ENCODE measurements at regions not wholly inside any gene's neighbourhood (a gene's known extent, or its start where the extent isn't known, plus 50 kb on each side); places are given as distances from the start of the nearest gene placed in this dataset.

DNA sequence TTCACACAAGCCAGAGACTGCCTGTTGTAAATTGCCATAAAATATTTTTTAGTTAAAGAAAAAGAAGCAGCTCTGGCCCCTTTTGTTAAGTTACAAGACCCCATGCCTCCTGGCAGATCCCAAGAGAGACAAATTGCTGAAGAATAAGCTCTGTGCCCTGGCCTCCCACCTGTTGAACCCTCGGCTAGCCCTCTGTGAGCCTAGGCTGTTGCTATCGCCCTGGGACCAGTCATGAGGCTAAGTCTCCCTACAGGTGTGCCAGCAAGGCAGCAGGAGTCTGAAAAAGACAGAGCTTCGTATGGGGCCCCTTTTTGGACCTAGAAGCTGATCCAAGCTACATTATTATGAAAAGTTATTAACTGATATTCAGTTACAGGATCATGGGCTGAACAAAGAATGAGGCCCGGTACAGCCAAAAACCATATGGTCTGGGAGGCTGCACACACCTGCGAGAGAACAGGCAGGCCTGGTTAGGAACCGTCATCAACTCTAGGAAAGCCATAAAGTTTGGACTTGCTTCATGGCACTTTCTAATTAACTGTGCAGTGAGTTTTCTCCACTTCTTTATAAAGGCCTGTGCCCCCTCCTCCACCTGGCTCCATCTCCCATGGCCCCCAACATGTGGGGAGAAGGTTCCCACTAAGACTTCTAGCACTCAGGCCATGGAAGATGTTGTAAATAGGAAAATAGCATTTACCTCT is 384.7 kb downstream of the ENC1 start:
- Histone ChIP-seq H2AFZ (ENCODE audit: low read length) (no peak overlapping the region), H3K4me1 (ENCODE audit: low read length) (peaks cover 32% of the 10 kb centered on the region), H3K4me3 (ENCODE audit: low read length) (no peak overlapping the region), H3K9me2 (replicated peaks; ENCODE audit: insufficient read depth, low read length) (no peaks in the 10 kb centered on the region), H3K27me3 (replicated peaks; ENCODE audit: insufficient read depth, low read length) (no peaks in the 10 kb centered on the region), H3K79me2 (ENCODE audit: low read length) (no peaks in the 10 kb centered on the region), H3K9ac (ENCODE audit: low read length) (no peak overlapping the region), H3K4me2 (ENCODE audit: low read depth, low read length) (no peak overlapping the region), H3K9me3 (replicated peaks; ENCODE audit: insufficient read depth, low read length) (no peaks in the 10 kb centered on the region), H3K36me3 (replicated peaks; ENCODE audit: insufficient read depth, low read length) (no peaks in the 10 kb centered on the region), H4K20me1 (ENCODE audit: insufficient read depth, low read length) (no peaks in the 10 kb centered on the region), H3F3A (ENCODE audit: insufficient read depth, low read length) (no peaks in the 10 kb centered on the region), H3K27ac (ENCODE audit: low read length) (no peak overlapping the region)
- no peak for DNase-seq
- TF ChIP-seq, protein P1, sequence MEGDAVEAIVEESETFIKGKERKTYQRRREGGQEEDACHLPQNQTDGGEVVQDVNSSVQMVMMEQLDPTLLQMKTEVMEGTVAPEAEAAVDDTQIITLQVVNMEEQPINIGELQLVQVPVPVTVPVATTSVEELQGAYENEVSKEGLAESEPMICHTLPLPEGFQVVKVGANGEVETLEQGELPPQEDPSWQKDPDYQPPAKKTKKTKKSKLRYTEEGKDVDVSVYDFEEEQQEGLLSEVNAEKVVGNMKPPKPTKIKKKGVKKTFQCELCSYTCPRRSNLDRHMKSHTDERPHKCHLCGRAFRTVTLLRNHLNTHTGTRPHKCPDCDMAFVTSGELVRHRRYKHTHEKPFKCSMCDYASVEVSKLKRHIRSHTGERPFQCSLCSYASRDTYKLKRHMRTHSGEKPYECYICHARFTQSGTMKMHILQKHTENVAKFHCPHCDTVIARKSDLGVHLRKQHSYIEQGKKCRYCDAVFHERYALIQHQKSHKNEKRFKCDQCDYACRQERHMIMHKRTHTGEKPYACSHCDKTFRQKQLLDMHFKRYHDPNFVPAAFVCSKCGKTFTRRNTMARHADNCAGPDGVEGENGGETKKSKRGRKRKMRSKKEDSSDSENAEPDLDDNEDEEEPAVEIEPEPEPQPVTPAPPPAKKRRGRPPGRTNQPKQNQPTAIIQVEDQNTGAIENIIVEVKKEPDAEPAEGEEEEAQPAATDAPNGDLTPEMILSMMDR (IDR thresholded peaks at IDR 0.05; ENCODE audit: low read length) = no peak
- TF ChIP-seq EZH2 (optimal IDR thresholded peaks at IDR 0.05; ENCODE audit: low read depth, low read length) (no peak), EZH2phosphoT487 (IDR thresholded peaks at IDR 0.05; ENCODE audit: low read length) (no peak)

DNA sequence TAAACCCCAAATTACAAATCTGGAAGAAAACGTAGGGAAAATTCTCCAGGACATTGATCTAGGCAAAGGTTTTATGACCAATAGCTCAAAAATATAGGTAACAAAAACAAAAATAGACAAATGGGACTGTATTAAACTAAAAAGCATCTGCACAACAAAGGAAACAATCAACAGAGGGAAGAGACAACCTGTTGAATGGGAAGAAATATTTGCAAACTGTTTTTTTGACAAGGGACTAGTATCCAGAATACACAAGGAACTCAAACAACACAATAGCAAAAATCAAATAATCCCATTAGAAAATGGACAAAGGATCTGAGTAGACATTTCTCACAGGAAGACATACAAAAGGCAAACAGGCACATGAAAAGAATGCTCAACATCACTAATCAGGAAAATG is 386.3 kb downstream of the ENC1 start:
- no peak overlapping the region for H3K27ac ChIP-seq (ENCODE audit: low read length)
- no peaks in the 10 kb centered on the region for H3K27me3 ChIP-seq (replicated peaks; ENCODE audit: insufficient read depth, low read length)
- TF ChIP-seq EZH2phosphoT487 (IDR thresholded peaks at IDR 0.05; ENCODE audit: low read length) (no peak), EZH2 (optimal IDR thresholded peaks at IDR 0.05; ENCODE audit: low read depth, low read length) (no peak)
- TF ChIP-seq, protein P1 (IDR thresholded peaks at IDR 0.05; ENCODE audit: low read length) = no peak

DNA sequence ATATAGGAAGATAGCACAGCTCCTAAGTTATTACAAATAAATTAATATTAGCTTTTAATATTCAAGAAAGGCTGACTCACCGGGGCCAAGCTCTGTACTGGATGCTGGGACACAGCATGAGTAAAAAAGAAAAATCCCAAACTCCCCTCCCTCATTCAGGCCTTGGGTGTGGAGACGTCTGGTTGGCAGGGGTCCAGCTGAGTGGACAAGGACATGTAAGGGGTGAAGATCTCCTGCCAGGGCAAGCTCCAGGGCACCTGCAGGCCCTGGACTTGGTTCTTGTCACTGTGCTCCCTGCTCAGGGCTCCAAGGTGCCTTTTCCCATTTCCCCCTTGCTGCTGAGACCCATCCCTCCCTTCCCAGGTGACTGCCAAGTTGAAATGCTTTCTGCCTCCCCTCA is 388.5 kb downstream of the ENC1 start:
- TF ChIP-seq, protein P1 (IDR thresholded peaks at IDR 0.05; ENCODE audit: low read length) = no peak
- no peak for TF ChIP-seq EZH2phosphoT487 (IDR thresholded peaks at IDR 0.05; ENCODE audit: low read length)
- no peak for TF ChIP-seq EZH2 (optimal IDR thresholded peaks at IDR 0.05; ENCODE audit: low read depth, low read length)
- no peak overlapping the region for H2AFZ ChIP-seq (ENCODE audit: low read length)

More for the DNA sequence above, 386.3 kb downstream of the ENC1 start:
- Histone ChIP-seq H3K4me3 (ENCODE audit: low read length) (no peak overlapping the region), H3K79me2 (ENCODE audit: low read length) (no peaks in the 10 kb centered on the region), H3K9me3 (replicated peaks; ENCODE audit: insufficient read depth, low read length) (no peaks in the 10 kb centered on the region), H4K20me1 (ENCODE audit: insufficient read depth, low read length) (no peaks in the 10 kb centered on the region), H3K36me3 (replicated peaks; ENCODE audit: insufficient read depth, low read length) (no peaks in the 10 kb centered on the region), H2AFZ (ENCODE audit: low read length) (no peak overlapping the region), H3K4me2 (ENCODE audit: low read depth, low read length) (no peak overlapping the region), H3F3A (ENCODE audit: insufficient read depth, low read length) (no peaks in the 10 kb centered on the region), H3K9ac (ENCODE audit: low read length) (no peak overlapping the region), H3K9me2 (replicated peaks; ENCODE audit: insufficient read depth, low read length) (no peaks in the 10 kb centered on the region), H3K4me1 (ENCODE audit: low read length) (peaks cover 18% of the 10 kb centered on the region)
- no peak for DNase-seq

More for the DNA sequence above, 388.5 kb downstream of the ENC1 start:
- Histone ChIP-seq H3K9me2 (replicated peaks; ENCODE audit: insufficient read depth, low read length) (no peaks in the 10 kb centered on the region), H3K9ac (ENCODE audit: low read length) (no peak overlapping the region), H3K36me3 (replicated peaks; ENCODE audit: insufficient read depth, low read length) (no peaks in the 10 kb centered on the region), H3F3A (ENCODE audit: insufficient read depth, low read length) (no peaks in the 10 kb centered on the region), H3K27me3 (replicated peaks; ENCODE audit: insufficient read depth, low read length) (no peaks in the 10 kb centered on the region), H3K4me1 (ENCODE audit: low read length) (no peaks in the 10 kb centered on the region), H3K4me2 (ENCODE audit: low read depth, low read length) (no peak overlapping the region), H3K79me2 (ENCODE audit: low read length) (no peaks in the 10 kb centered on the region), H3K4me3 (ENCODE audit: low read length) (no peak overlapping the region), H3K9me3 (replicated peaks; ENCODE audit: insufficient read depth, low read length) (no peaks in the 10 kb centered on the region), H3K27ac (ENCODE audit: low read length) (no peak overlapping the region), H4K20me1 (ENCODE audit: insufficient read depth, low read length) (no peaks in the 10 kb centered on the region)
- no peak for DNase-seq
